NCI-H2227 (cell line): ENCODE measurements at regions not wholly inside any gene's neighbourhood (a gene's known extent, or its start where the extent isn't known, plus 50 kb on each side); places are given as distances from the start of the nearest gene placed in this dataset.
"Not testable (repeated sequence)": the region's sequence is repeated elsewhere in the genome, so short reads cannot be mapped to it uniquely, and the experiment has no call there.

ENCODE experiments used
- DNase-seq: peaks from one replicate; lab custom pipeline; 2025; ENCODE audit not compliant: unreplicated experiment; lab: John Stamatoyannopoulos, UW

DNA sequence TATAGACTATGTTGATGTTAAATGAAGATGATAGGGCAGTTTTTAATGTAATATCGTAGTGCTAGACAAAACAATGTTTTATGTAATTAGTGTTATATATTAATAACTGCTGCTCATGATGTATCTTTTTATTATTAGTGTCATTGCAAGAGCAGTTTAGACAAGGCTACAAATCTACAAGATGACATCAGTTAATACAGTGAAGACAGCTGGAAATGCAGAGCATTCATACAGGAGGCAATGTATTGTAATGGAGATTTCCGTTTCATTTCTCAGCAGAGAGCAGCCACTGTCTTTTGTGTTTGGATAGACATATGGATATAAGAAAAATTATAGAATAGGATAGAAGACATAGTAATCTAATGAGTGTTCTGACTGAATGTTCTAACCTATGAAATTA is 178.0 kb downstream of the FOXG1 start:
- DNase-seq: no peak

DNA sequence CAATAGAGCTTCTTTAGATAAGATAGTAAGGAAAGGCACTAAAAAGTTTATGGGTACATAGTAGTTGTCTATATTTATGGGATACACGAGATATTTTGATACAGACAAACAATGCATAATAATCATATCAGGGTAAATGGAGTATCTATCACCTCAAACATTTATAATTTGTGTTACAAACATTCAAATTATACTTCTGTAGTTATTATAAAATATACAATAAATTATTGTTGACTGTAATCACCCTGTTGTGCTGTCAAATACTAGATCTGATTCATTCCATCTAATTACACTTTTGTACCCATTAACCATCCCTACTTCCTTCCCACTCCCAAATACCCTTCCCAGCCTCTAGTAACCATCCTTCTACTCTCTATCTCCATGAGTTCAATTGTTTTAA is 179.7 kb downstream of the FOXG1 start:
- DNase-seq: no peak

DNA sequence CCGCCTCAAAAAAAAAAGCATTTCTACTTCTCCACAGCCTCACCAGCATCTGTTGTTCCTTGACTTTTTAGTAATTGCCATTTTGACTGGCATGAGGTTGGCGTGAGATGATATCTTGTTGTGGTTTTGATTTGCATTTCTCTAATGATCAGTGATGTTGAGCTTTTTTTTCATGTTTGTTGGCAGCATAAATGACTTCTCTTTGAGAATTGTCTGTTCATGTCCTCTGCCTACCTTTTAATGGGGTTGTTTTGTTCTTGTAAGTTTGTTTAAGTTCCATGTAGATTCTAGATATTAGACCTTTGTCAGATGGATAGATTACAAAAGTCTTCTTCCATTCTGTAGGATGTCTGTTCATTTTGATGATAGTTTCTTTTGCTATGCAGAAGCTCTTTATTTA is 182.9 kb downstream of the FOXG1 start:
- no peak for DNase-seq

- no peak for DNase-seq
Observed at GRCh38 chr14:28952161-28952560, 185.6 kb downstream of the FOXG1 start.

- DNase-seq: no peak
Observed at GRCh38 chr14:28952666-28953065, 186.1 kb downstream of the FOXG1 start.

GRCh38 chr14:28953973-28954372 is 187.4 kb downstream of the FOXG1 start:
- DNase-seq: no peak

DNA sequence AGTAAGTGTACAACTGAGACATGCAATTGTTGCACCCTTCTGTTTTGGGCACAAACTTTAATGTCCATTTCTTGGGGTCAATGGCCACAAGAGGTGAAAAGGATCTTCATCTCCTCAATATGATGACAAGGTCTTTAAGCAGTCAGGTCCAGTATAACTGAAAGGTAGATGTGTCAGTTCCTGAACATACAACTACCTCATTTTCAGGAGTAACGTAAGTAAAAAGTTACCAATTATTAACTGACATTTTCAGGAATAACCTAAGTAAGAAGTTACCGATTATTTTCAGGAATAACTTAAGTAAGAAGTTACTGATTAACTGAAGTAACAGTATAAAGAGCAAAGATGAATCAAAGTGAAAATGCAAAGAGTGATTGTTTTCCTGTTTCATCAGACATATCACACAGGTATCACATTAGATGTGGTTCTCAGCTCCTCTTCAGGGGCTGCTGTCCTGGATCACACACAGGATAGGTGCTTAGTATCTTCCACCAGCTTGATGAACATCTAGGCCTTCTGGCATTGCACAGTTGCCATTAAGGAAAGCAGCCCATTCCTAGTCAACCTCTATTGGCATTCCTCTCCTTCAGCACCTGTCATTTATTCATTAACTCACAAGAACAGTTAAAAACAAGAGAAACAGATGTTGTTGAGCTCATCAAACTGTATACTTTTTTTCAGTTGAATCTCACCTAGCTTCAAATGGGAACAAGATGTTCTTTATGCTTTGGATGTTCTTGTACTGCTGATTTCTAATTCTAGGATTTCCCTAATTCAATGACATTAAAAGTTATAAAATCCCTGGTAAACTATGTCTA is 200.0 kb downstream of the FOXG1 start:
- DNase-seq: no peak

DNA sequence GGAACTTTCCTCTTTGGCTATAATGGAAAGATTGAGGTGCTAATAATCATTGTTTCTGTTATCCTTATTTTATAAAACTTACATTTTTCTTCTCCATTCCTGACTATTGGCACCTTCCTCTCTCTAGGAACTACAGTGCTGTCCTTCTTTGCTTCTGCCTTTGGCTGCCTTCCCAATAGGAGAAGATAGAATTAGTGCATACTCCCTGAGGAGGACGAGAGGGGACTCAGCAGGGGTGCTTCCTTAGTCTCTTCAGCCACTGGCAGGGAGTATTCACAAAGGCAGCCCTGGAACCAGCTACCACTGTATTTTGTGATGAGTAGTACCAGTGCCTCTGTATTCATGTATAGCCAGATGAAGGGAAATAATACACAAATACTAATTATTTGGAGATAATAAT is 208.5 kb downstream of the FOXG1 start:
- no peak for DNase-seq

DNA sequence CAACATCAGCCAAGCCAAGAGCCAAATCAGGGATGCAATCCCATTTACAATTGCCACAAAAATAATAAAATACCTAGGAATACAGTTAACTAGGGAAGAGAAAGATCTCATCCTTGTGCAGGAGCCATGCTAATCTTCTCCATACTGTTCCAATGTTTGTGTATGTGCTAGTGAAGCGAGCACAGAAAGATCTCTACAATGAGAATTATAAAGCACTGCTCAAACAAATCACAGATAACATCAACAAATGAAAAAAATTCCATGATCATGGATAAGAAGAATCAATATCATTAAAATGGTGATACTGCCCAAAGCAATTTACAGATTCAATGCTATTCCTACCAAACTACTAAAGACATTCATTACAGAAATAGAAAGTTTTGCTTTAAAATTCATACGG is 215.6 kb downstream of the FOXG1 start:
- DNase-seq: no peak

- DNase-seq: no peak
Observed at GRCh38 chr14:28983279-28983678, 216.7 kb downstream of the FOXG1 start.

DNA sequence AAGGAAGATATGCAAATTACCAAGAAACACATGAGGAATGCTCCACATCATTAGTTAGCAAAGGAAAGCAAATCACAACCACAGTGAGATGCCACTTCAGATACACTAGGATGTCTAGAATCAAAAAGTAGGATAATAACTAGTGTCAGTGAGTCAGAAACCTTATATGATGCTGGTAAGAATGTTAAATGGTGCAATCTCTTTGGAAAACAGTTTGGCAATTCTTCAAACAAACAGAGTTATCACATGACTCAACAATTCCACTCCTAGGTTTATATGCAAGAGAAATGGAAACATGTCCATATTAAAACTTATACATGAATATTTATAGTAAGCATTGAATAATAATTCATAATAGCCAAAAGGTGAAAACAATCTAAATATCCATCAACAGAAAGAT is 220.9 kb downstream of the FOXG1 start:
- no peak for DNase-seq

- DNase-seq: not testable (repeated sequence)
Observed at GRCh38 chr14:28997196-28997595, 230.6 kb downstream of the FOXG1 start.

DNA sequence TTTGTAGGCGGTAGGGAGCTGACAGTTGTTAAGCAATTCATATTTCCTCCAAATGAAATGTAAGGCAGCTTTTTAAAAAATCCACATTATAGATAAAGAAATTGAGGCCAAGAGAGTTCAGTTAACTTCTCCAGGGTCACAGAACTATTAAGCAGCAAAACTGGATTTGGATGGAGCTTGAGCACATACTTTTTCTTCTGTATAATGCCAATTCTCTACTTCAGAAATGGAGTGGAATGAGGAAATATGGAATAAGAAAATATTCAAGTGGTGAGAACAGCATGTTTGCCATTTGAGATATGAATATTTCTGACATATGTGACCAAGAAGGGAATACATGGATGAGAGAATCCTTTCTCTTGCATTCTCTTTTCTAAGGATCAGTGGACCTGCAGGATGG is 233.1 kb downstream of the FOXG1 start:
- DNase-seq: no peak

DNA sequence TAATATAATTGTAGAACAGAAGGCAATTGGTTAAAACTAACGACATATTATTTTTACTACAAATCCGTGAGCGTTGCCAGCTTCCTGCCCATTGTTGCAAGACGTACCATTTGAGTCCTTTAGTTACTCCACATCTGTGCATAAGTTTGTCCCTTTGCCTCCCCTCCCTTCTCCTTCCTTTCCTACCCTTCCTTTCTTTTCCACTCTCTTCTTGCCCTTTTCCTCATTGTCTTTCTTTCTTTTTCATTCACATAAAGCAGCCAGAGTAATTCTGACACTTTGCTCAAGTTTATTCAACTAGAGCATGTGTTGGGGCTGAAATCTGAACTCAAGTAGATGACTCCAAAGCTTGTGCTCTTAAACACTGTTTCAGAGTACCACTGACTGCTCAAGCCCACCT is 239.1 kb downstream of the FOXG1 start:
- DNase-seq: no peak

DNA sequence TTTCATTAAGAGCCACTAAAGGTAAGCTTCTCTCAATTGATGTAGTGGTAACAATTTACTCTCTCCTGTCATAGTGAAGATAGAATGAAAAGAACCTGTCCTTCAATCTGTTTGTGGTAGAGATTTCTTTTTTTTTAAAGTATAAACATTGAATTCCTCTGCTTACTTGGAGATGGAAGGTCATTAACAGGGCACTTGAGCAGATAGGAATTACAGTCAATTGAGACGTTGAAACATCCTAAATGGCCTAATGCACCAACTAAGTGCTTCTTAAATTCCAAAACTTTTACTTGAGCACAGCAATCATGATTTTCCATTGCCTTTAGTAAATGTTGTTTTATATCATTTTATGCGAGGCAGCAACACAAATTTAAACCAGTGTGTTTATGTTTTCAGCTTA is 241.4 kb downstream of the FOXG1 start:
- DNase-seq: peak; percentile 35

GRCh38 chr14:29016050-29016900 is 249.7 kb downstream of the FOXG1 start:
- peak; percentile 30 for DNase-seq

GRCh38 chr14:29023505-29023904 is 256.9 kb downstream of the FOXG1 start:
- not testable (repeated sequence) for DNase-seq

GRCh38 chr14:29027441-29027840 is 260.9 kb downstream of the FOXG1 start:
- DNase-seq: not testable (repeated sequence)

DNA sequence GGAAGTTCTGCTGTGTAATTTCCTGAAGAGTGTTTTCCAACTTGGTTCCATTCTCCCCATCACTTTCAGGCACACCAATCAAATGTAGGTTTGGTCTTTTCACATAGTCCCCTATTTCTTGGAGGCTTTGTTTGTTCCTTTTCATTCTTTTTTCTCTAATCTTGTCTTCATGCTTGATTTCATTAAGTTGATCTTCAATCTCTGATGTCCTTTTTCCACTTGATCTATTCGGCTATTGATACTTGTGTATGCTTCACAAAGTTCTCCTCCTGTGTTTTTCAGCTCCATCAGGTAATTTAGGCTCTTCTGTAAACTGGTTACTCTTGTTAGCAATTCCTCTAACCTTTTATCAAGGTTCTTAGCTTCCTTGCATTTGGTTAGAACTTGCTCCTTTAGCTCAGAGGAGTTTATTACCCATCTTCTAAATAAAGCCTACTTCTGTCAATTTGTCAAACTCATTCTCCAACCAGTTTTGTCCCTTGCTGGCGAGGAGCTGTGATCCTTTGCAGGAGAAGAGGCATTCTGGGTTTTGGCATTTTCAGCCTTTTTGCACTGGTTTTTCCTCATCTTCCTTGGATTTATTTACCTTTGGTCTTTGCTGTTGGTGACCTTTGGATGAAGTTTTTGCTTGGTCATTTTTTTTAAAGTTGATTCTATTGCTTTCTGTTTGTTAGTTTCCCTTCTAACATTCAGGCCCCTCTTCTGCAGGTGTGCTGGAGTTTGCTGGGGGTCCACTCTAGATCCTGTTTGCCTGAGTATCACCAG is 261.5 kb downstream of the FOXG1 start:
- not testable (repeated sequence) for DNase-seq

- no peak for DNase-seq
Observed at GRCh38 chr14:29028973-29029582, 262.5 kb downstream of the FOXG1 start.

- DNase-seq: no peak
Observed at GRCh38 chr14:29030121-29030520, 263.5 kb downstream of the FOXG1 start.
